Embryonic facial prominence (tissue), 1 donor: ENCODE measurements at regions not wholly inside any gene's neighbourhood (a gene's known extent, or its start where the extent isn't known, plus 50 kb on each side); places are given as distances from the start of the nearest gene placed in this dataset.

Source experiments
- DNase-seq: peaks from one replicate; pipeline ENCODE4 v3.0.0-alpha.2; 2016; ENCODE audit errors: extremely low spot score

- DNase-seq: no peak
Measured at GRCh38 chr6:66825539-66825938, 1118.5 kb upstream of the EYS start.

GRCh38 chr6:66814156-66814555, 1107.1 kb upstream of the EYS start:
- DNase-seq: no peak

GRCh38 chr6:66808771-66809170, 1101.7 kb upstream of the EYS start:
- no peak for DNase-seq

GRCh38 chr6:66796987-66797386, 1090.0 kb upstream of the EYS start:
- no peak for DNase-seq

GRCh38 chr6:66788579-66788978, 1081.6 kb upstream of the EYS start:
- DNase-seq: no peak

- no peak for DNase-seq
Measured at GRCh38 chr6:66772800-66773199, 1065.8 kb upstream of the EYS start.

- no peak for DNase-seq
Measured at GRCh38 chr6:66771626-66772025, 1064.6 kb upstream of the EYS start.

- no peak for DNase-seq
Measured at GRCh38 chr6:66751630-66752029, 1044.6 kb upstream of the EYS start.

GRCh38 chr6:66740346-66740745, 1033.3 kb upstream of the EYS start:
- DNase-seq: no peak

GRCh38 chr6:66735106-66735890, 1028.3 kb upstream of the EYS start:
- no peak for DNase-seq

- DNase-seq: no peak
Measured at GRCh38 chr6:66731310-66731709, 1024.3 kb upstream of the EYS start.

- DNase-seq: no peak
Measured at GRCh38 chr6:66725670-66726069, 1018.6 kb upstream of the EYS start.

GRCh38 chr6:66717801-66718200, 1010.8 kb upstream of the EYS start:
- DNase-seq: no peak

- no peak for DNase-seq
Measured at GRCh38 chr6:66699385-66699784, 992.4 kb upstream of the EYS start.

GRCh38 chr6:66689608-66690007, 982.6 kb upstream of the EYS start:
- DNase-seq: no peak

- no peak for DNase-seq
Measured at GRCh38 chr6:66687611-66688140, 980.6 kb upstream of the EYS start.

GRCh38 chr6:66675906-66676305, 968.9 kb upstream of the EYS start:
- DNase-seq: no peak

GRCh38 chr6:66664112-66664511, 957.1 kb upstream of the EYS start:
- no peak for DNase-seq

GRCh38 chr6:66662721-66663507, 955.9 kb upstream of the EYS start:
- no peak for DNase-seq

- DNase-seq: peak; percentile 43
Measured at GRCh38 chr6:66662196-66662595, 955.2 kb upstream of the EYS start.

GRCh38 chr6:66655420-66655819, 948.4 kb upstream of the EYS start:
- DNase-seq: no peak

- no peak for DNase-seq
Measured at GRCh38 chr6:66638518-66638917, 931.5 kb upstream of the EYS start.

GRCh38 chr6:66638099-66638498, 931.1 kb upstream of the EYS start:
- DNase-seq: no peak
